ENCODE measurements at regions not wholly inside any gene's neighbourhood (a gene's known extent, or its start where the extent isn't known, plus 50 kb on each side); places are given as distances from the start of the nearest gene placed in this dataset.

GRCh38 chr2:117335967-117336366 lies 478.5 kb upstream of the DDX18 start:
- no peak for TF ChIP-seq CTCF (IDR thresholded peaks at IDR 0.05; ENCODE audit: borderline replicate concordance, extremely low read depth, low read length, poor library complexity, severe bottlenecking)
- TF ChIP-seq EZH2 (IDR thresholded peaks at IDR 0.05; ENCODE audit: borderline replicate concordance, low read depth, low read length, severe bottlenecking), result no peak

Data from DND-41 (cell line).